RWPE1 (cell line): ENCODE measurements at regions not wholly inside any gene's neighbourhood (a gene's known extent, or its start where the extent isn't known, plus 50 kb on each side); places are given as distances from the start of the nearest gene placed in this dataset.

ENCODE experiments used
- CTCF ChIA-PET: fragments of 350-600 bp; sonication (Branson Sonifier 250); formaldehyde crosslinking; extraction: SDS; loops from one replicate; lab custom pipeline; 2021; lab: Yijun Ruan, JAX
- POLR2A ChIA-PET: fragments of 400-600 bp; formaldehyde crosslinking; extraction: SDS; loops from one replicate; lab custom pipeline; 2020; ENCODE audit warnings: antibody characterized with exemption; ENCODE audit not compliant: low non-redundant PET; lab: Yijun Ruan, JAX
- DNase-seq: peaks from one replicate; pipeline ENCODE4 v3.0.0; 2012; ENCODE audit warnings: low spot score
- H3K27ac ChIP-seq: fragments of 450-650 bp; 2 replicates; pipeline ENCODE4 v1.5.1; 2017
- TF ChIP-seq, protein P1 (sequence below): fragments of 450-650 bp; conservative IDR thresholded peaks from 2 replicates; pipeline ENCODE4 v1.5.1; 2017; ENCODE audit warnings: low read depth, mild to moderate bottlenecking

DNA sequence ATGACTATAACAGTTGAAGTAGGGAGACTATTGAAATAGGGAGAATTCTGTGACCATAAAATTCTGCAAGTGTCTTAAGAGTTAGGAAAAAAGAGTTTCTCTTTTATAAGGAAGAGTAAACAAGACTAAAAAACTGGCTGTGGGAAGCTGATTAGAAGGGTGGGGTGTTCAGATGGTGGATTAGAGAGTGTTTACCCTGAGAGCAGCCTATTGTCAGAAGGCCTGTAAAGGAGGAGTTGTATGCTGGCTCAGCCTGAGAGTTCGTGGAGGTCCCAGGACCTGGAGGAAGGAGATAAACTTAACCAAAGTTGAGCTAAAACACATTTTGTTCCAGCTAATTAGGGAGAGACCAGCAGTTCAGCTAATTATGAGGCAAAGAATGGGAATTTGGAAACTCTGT is 629.7 kb downstream of the PCDH7 start:
- no peak overlapping the region for H3K27ac ChIP-seq
- CTCF ChIA-PET: no interaction called here
- no peak for DNase-seq
- POLR2A ChIA-PET: no interaction called here
- TF ChIP-seq, protein P1, sequence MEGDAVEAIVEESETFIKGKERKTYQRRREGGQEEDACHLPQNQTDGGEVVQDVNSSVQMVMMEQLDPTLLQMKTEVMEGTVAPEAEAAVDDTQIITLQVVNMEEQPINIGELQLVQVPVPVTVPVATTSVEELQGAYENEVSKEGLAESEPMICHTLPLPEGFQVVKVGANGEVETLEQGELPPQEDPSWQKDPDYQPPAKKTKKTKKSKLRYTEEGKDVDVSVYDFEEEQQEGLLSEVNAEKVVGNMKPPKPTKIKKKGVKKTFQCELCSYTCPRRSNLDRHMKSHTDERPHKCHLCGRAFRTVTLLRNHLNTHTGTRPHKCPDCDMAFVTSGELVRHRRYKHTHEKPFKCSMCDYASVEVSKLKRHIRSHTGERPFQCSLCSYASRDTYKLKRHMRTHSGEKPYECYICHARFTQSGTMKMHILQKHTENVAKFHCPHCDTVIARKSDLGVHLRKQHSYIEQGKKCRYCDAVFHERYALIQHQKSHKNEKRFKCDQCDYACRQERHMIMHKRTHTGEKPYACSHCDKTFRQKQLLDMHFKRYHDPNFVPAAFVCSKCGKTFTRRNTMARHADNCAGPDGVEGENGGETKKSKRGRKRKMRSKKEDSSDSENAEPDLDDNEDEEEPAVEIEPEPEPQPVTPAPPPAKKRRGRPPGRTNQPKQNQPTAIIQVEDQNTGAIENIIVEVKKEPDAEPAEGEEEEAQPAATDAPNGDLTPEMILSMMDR: no peak

DNA sequence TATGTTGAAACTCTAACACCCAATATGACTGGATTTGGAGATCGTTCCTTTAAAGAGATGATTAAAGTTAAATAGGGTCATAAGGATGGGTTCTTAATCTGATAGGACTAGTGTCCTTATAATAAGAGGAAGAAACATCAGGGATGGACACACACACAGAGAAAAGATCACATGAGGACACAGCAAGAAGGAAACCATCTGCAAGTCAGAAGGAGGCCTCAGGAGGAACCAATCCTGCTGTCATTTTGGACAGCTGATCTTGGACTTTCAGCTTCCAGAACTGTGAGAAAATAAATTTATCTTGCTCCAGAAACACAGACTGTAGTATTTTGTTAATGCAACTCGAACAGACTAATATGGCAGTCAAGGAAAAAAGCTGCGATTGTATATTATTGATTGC is 631.5 kb downstream of the PCDH7 start:
- TF ChIP-seq, protein P1: no peak
- DNase-seq: no peak
- no peak overlapping the region for H3K27ac ChIP-seq
- ChIA-PET POLR2A (no interaction called here), CTCF (no interaction called here)

- TF ChIP-seq, protein P1: no peak
- H3K27ac ChIP-seq: no peak overlapping the region
- no peak for DNase-seq
- ChIA-PET POLR2A (no interaction called here), CTCF (no interaction called here)
These were observed 636.7 kb downstream of the PCDH7 start for GRCh38 chr4:31356839-31357238.

GRCh38 chr4:31360786-31361185 is 640.6 kb downstream of the PCDH7 start:
- POLR2A ChIA-PET: no interaction called here
- DNase-seq: no peak
- TF ChIP-seq, protein P1: no peak
- H3K27ac ChIP-seq: no peak overlapping the region
- CTCF ChIA-PET: interaction anchor here (0.6 kb wide), 1 partner anchor 18 kb away, joined by 3 read pairs; no protein-coding TSS in a partner anchor

DNA sequence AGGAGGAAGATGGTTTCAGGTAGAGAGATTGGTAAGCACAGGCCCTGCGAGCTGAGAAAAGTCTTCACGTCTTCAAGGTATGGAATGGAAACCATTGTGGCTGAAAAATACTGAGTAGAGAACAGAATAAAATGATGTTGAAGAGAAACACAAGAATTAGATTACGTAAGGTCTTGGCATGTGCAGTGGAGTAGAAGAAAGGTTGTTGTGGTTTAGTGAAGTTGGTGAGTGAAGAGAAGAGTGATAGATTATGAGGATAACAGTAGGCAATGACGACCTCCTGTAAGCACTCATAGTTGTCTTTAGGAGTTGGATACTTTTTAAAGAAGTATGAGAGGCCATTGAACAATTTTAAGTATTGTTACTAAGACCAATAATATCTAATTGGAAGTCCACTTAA is 642.6 kb downstream of the PCDH7 start:
- ChIA-PET POLR2A (no interaction called here), CTCF (no interaction called here)
- no peak for DNase-seq
- TF ChIP-seq, protein P1: no peak
- no peak overlapping the region for H3K27ac ChIP-seq

DNA sequence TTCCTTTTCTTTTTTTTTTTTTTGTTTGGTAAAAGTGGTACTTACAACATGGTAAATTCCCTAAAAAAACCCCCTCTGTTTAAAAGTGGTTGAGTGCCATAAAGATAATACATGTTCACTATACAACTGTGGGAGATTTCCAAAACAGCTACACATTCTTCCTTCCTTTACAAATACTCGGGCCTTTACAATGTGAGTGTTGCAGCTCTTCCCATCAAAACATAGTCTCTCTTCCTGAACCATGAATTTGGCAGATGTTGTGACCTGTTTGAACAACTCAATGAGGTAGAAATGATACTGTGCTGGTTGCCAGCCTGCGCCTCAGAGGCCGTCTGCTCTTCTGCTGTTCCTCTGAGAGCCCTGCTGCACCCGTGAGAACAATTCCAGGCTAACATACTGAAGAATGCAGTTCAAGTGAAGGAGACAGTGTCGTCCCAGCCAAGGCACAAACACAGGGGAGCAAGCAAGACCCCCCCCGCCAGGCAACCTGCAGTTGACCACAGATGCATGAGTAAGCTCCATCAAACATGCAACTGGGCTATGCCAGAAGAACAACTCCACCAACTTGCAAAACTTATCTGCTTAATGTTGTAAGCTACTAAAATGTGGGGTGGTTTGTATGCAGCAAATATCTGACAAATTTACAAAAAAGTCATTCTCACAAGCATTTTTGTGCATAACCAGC is 645.0 kb downstream of the PCDH7 start:
- CTCF ChIA-PET: interaction anchor here (0.6 kb wide), 2 partner anchors 158 to 252 kb away, joined by 3 read pairs; no protein-coding TSS in a partner anchor
- POLR2A ChIA-PET: no interaction called here
- TF ChIP-seq, protein P1: no peak
- no peak for DNase-seq
- H3K27ac ChIP-seq: no peak overlapping the region
